Umbilical cord (tissue), 1 donor: ENCODE measurements at regions not wholly inside any gene's neighbourhood (a gene's known extent, or its start where the extent isn't known, plus 50 kb on each side); places are given as distances from the start of the nearest gene placed in this dataset.

ENCODE experiments used
- DNase-seq: peaks from one replicate; pipeline ENCODE4 v3.0.0-alpha.2; 2015; ENCODE audit warnings: low spot score

DNA sequence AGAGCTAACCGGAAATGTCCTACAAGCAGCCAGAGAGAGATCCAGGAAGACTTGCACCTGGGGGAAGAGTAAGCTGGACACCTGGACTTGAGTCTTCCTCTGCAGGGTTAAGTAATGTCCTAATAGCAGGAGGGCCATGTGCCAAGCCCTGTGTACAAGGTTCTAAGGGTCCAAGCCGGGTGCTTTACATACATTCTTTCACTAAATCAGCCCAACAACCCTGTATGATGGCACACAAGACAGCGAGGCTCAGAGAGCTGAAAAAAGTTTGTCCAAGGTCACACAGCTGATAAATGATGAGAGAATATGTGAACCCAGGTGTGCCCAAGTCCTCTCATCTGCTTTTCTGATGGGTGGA, 215.1 kb upstream of the CDYL start:
- no peak for DNase-seq

GRCh38 chr6:4560221-4561077, 215.8 kb upstream of the CDYL start:
- DNase-seq: no peak

DNA sequence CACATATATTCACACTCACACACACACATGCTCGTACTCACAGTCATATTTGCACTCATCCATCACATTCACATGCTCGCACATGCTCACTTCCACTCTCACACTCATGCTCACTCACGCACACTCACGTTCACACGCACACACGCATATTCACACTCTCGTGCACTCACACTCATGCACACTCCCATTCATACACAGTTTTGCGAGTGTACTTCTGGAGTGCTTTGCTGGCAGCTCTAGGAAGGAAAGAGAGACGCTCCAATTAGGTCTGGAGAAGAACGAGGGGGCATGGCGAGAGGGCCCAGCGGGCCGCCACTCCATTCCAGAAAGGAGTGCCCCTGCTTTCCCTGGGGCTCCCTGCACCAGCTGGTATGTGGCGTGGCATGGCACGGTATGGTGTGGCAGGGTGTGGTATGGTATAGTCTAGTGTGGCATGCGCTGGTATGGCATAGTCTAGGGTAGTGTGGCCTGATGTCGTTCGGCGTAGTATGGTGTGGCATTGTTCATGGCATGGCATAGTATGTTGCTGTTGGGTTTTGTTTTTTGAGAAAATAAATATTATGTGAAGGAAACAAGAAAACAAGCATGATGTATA, 216.8 kb upstream of the CDYL start:
- DNase-seq: no peak

DNA sequence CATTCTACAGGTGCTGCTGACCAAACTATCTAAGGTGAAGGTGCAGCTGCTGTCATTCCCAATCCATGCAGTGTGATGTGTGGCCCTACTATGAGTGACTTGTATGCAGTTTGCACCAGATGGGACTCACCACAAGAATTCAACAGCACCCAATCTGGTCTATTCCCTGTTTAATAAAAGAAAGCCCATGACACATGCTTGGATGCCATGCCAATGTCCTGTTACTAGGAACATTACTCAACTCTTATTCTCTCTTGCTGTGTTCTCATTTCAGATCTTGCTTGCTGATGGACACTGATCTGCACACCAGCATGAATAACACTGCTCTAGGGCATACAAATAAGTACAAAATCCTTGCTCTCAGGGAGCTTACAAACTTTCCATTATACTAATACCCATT, 221.6 kb upstream of the CDYL start:
- DNase-seq: no peak

- no peak for DNase-seq
Measured at GRCh38 chr6:4553387-4553786, 222.8 kb upstream of the CDYL start.

GRCh38 chr6:4550227-4550597, 226.0 kb upstream of the CDYL start:
- DNase-seq: no peak

DNA sequence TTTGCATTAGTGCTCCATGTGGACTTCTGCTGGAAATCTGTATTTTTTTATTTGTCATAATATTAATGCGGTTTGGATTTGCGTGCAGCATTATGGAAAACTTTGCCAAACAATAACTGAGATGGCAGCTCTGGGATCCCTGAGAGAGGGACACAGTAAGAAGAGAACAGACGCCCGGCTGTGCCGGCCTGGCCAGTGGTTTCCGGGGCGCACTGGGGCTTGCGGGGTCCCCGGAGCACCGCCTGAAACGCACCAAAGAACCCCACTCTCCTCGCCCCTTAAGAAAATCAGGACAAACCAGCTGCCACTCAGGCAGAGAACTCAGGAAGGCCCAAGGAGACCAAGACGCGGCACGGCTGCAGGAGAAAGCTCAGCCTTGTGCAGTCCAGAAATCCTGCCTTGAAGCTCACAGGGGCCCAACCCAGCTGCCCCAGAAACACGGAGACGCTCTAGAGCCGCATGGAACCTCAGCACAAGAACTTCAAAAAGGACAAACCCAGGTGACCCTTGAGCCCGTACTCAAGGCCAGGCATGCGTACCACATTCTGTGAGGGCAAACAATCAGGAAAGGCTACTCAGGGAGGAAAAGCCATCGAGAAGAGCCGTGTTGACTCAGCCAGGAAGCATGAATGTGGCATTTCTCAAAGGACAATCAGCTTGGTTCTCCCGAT, 226.5 kb upstream of the CDYL start:
- DNase-seq: no peak

DNA sequence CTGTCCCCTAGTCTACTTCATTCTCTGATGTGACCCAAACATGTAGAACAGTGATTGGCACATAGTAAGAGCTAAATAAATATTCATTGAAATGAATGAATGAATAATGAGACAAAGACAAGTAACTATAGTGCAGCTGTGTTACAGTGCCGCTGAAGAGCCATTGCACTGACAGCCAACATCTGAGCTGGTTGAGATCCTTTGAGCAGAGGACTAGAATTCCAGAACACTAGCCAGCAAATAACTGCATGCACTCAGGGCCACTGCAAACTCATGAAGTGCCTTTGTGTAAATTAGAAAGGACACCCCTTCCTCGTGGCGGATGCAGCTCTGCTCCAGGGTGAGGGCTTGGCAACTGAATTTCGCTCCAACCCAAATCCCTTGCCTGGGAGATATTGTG, 230.3 kb upstream of the CDYL start:
- DNase-seq: no peak

- no peak for DNase-seq
Measured at GRCh38 chr6:4543596-4543995, 232.6 kb upstream of the CDYL start.

DNA sequence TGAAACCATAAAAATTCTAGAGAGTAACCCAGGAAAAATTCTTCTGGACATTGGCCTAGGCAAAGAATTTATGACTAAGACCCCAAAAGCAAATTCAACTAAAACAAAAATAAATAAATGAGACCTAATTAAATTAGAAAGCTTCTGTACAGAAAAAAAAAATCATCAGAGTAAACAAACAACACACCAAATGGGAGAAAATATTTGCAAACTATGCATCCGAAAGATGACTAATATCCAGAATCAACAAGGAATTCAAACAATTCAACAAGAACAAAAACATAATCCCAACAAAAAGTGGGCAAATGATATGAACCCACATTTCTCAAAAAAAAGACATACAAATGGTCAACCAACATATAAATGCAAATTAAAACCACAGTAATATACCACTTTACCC, 242.6 kb upstream of the CDYL start:
- no peak for DNase-seq

DNA sequence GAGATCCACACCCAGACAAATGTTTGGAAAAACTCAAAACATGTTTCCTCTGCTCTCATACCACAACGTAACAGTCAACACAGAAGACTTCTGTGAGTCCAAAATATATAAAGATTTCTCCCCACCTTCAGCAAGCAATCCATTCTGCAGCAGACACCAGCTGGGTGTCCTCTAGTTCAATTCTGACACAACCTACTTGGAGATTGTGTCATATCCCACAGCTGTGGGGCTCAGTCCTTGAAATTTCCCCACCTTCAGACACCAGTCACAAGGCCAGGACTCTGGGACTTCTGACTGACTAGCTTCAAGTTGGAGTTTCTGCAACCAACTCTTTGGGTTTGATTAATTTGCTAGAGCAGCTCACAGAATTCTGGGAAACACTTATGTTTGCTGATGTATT, 244.8 kb upstream of the CDYL start:
- no peak for DNase-seq

- no peak for DNase-seq
Measured at GRCh38 chr6:4522453-4522852, 253.8 kb upstream of the CDYL start.

GRCh38 chr6:4521070-4521469, 255.1 kb upstream of the CDYL start:
- DNase-seq: no peak

DNA sequence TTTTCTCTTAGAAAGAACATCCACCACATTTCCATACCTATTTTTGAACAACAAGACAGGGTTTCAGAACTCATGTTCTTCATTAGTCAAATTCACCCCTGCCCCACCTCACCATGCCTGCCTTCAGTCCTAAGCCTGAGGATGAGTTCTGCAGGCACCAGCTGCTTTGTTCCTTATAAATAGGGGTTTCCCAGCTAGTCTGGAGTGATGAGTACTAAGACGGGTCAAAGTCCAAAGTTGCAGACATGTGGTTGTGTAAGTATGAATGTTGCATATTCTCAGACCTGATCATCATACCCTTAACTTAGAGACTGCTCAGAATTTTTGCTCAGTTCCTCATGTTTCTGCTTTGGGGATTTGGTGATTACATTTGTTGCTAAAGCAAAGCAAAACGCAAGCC, 257.7 kb upstream of the CDYL start:
- peak; percentile 12 for DNase-seq

DNA sequence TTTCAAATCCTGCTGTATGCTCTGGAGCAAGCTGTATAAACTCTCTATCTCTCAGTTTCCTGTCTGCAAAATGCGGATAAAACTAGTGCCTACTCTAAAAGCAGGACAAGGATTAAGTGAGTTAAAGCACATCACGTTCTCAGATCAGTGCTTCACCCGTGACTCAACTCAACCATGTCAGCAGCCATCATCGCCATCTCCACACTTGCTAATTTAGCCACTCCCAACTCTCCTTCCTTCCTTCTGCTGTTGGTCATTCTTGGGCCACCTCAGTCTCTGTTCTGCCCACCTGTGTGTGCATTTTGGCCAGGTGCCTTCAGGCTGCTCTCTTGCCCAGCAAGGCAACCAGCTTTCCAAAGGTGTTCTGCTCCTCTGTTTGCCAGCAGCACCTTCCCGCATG, 260.0 kb upstream of the CDYL start:
- no peak for DNase-seq

GRCh38 chr6:4513561-4513960, 262.6 kb upstream of the CDYL start:
- DNase-seq: no peak

DNA sequence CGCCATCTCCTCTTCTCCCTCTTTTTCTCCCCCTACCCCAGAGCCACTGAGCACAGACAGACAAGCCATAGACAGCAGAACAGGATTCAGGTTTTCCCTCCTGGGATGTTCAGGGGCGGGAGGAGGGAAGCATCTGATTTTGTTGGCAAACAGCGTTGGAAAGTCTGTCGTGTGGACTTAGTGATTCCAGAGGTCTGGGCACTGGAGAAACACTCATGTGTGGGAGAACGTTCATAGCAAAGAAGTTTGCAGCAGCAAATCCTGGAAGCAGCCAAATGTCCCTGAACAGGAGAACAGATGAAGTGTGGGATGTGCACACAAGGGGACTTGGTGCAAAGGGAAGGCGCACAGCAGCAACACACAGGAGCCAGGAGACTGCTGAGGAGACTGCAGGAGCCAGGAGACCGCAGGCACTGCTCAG, 264.1 kb upstream of the CDYL start:
- DNase-seq: no peak

DNA sequence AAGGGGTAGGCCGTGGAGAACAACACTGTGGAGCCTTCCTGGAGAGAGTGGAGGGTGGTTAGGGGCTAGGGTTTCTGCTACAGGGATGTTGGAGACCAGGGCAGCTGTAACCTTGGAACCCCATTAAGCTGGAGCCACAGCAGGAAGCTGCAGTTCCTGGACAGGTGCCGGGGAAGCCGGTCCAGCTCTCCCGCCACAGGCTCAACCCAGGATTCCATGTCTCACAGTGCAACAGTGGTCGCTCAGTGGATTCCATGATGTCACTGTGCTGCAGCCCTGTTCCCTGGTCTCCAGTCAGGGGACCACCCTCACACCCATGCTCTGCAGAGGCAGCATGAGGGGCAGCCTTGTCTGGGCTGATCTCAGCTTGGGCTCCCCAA, 264.6 kb upstream of the CDYL start:
- DNase-seq: no peak

- no peak for DNase-seq
Measured at GRCh38 chr6:4510906-4511640, 265.1 kb upstream of the CDYL start.

DNA sequence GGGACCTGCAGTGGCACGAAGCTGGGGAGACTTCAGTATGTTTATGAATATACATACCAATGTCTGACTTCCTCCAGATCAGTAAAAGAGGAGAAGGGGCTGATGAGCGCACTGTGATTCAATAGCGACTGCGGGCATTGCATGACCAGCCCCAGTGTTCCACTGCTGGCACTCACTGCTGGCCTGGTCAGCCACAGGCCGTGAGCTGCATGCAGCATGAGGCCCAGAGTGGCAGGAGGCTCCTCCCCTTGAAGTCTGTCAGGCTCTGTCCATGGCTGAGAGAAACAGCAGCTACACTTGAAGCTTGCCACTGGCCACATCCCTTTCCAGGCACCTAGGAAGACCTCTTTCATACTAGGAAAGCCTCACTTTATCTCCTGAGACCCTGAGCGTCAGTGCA, 265.9 kb upstream of the CDYL start:
- DNase-seq: no peak

- DNase-seq: no peak
Measured at GRCh38 chr6:4509506-4509905, 266.7 kb upstream of the CDYL start.

GRCh38 chr6:4506792-4507191, 269.4 kb upstream of the CDYL start:
- DNase-seq: no peak
